HUES64 (cell line): ENCODE measurements at regions not wholly inside any gene's neighbourhood (a gene's known extent, or its start where the extent isn't known, plus 50 kb on each side); places are given as distances from the start of the nearest gene placed in this dataset.
"Not testable (repeated sequence)": the region's sequence is repeated elsewhere in the genome, so short reads cannot be mapped to it uniquely, and the experiment has no call there.

Experiments used
- H3K27ac ChIP-seq: 2 replicates; pipeline ENCODE4 v1.7.0; 2013; ENCODE audit warnings: low read depth, low read length, inconsistent platforms
- H3K27me3 ChIP-seq: 2 replicates; pipeline ENCODE4 v1.6.1; 2013; ENCODE audit warnings: mild to moderate bottlenecking, low read length; ENCODE audit not compliant: insufficient read depth
- H3K36me3 ChIP-seq: 2 replicates; pipeline ENCODE4 v1.6.1; 2013; ENCODE audit warnings: mild to moderate bottlenecking, low read length; ENCODE audit not compliant: insufficient read depth
- H3K4me1 ChIP-seq: 2 replicates; pipeline ENCODE4 v1.6.1; 2013; ENCODE audit warnings: mild to moderate bottlenecking, low read length, moderate library complexity; ENCODE audit not compliant: insufficient read depth
- H3K4me3 ChIP-seq: 2 replicates; pipeline ENCODE4 v1.5.1; 2013; ENCODE audit warnings: mild to moderate bottlenecking, low read length, moderate library complexity
- H3K9ac ChIP-seq: 2 replicates; pipeline ENCODE4 v1.6.1; 2013; ENCODE audit warnings: mild to moderate bottlenecking, low read depth, low read length
- H3K9me3 ChIP-seq: 2 replicates; pipeline ENCODE4 v1.6.1; 2013; ENCODE audit warnings: low read depth, low read length; ENCODE audit not compliant: insufficient read depth
- whole genome bisulfite sequencing: fragments of 150-250, 120-280 bp; methylation state at CpG from one replicate; pipeline ENCODE4 v1.1.7; 2013; ENCODE audit warnings: missing lambda C conversion rate; 5-methylcytosine and 5-hydroxymethylcytosine counted together

DNA sequence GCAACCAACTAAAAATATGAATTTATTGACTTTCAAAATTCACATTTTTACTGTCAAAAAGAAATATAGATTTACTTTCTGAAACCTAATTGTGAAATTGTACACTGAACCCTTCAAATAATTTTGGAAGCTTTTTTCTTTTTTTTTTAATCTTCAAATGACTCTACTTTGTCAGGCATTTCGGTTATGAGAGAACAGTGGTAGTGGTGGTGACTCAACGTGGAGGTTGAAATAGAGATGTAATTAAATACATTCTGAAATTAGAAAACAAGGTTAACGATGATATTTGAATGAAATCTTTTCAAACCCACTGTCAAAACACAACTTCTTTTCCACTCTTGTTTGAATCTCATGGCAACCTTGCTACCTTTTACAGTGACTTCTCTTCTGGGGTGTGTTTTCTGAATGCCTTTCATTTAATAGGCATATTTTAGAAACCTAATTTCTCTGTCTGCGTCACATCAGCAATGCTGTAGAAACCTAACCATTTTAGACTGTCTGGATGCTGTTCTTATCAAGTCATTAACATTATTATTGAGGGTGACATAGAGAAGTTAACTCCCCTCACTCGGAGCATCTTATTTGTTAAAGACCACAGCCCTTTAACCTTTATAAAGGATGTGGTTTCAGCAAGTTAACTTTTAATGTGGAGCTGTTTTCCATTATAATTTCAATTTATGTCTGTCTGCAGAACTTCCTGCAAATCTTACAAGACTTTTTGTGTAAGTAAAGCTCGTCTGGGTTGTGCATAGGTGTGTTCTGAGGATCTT, 136.8 kb downstream of the PCDH7 start:
- 91% methylated on average over 5 of the region's 6 CpGs for WGBS
- H3K4me3 ChIP-seq, result no peak overlapping the region
- H3K9ac ChIP-seq, result no peak overlapping the region
- no peaks in the 10 kb centered on the region for H3K9me3 ChIP-seq
- H3K27me3 ChIP-seq, result no peaks in the 10 kb centered on the region
- peaks cover 16% of the 10 kb centered on the region for H3K4me1 ChIP-seq
- no peaks in the 10 kb centered on the region for H3K36me3 ChIP-seq
- no peak overlapping the region for H3K27ac ChIP-seq

GRCh38 chr4:30860978-30861377, 140.8 kb downstream of the PCDH7 start:
- WGBS, result 90% methylated on average over 2 of the region's 3 CpGs
- no peak overlapping the region for H3K4me3 ChIP-seq
- no peaks in the 10 kb centered on the region for H3K27me3 ChIP-seq
- no peak overlapping the region for H3K27ac ChIP-seq
- no peak overlapping the region for H3K9ac ChIP-seq
- H3K4me1 ChIP-seq, result no peaks in the 10 kb centered on the region
- no peaks in the 10 kb centered on the region for H3K36me3 ChIP-seq
- H3K9me3 ChIP-seq, result no peaks in the 10 kb centered on the region

GRCh38 chr4:30862196-30862595, 142.0 kb downstream of the PCDH7 start:
- WGBS, result no CpG with 5 or more reads among the region's 1 CpG
- Histone ChIP-seq H3K36me3 (no peaks in the 10 kb centered on the region), H3K4me1 (peaks cover 9% of the 10 kb centered on the region), H3K9ac (no peak overlapping the region), H3K9me3 (no peaks in the 10 kb centered on the region), H3K27ac (no peak overlapping the region), H3K4me3 (no peak overlapping the region), H3K27me3 (no peaks in the 10 kb centered on the region)

GRCh38 chr4:30863021-30863420, 142.9 kb downstream of the PCDH7 start:
- Histone ChIP-seq H3K27ac (no peak overlapping the region), H3K9ac (no peak overlapping the region), H3K36me3 (no peaks in the 10 kb centered on the region), H3K27me3 (no peaks in the 10 kb centered on the region), H3K4me3 (no peak overlapping the region), H3K9me3 (no peaks in the 10 kb centered on the region), H3K4me1 (peaks cover 9% of the 10 kb centered on the region)
- 95% methylated on average over 2 of the region's 2 CpGs for WGBS

- Histone ChIP-seq H3K9ac (no peak overlapping the region), H3K27me3 (no peaks in the 10 kb centered on the region), H3K27ac (no peak overlapping the region), H3K4me1 (peaks cover 9% of the 10 kb centered on the region), H3K9me3 (no peaks in the 10 kb centered on the region), H3K4me3 (no peak overlapping the region), H3K36me3 (no peaks in the 10 kb centered on the region)
- WGBS, result 91% methylated on average over 3 of the region's 3 CpGs
Measured at GRCh38 chr4:30865691-30866090, 145.5 kb downstream of the PCDH7 start.

DNA sequence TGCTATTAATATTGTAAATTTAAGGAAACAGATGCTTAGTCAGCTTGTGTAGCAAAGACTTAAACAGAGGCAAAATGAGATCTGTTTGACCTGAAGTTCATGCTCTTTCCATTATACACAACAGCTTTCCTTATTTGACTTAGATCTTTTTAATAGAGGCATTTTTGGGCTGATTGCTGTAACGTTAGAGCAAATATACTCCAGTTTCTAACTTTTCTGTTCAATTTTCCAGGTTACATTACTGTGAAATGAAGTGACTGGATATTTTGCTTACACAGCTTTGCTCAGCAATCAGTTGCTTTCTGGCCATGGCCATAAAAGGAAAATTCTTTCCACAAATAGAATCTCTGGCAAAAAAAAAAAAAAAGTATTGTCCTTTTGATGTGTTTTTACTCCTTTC, 146.2 kb downstream of the PCDH7 start:
- no peak overlapping the region for H3K4me3 ChIP-seq
- H3K9ac ChIP-seq, result no peak overlapping the region
- no peaks in the 10 kb centered on the region for H3K27me3 ChIP-seq
- no peaks in the 10 kb centered on the region for H3K9me3 ChIP-seq
- no peaks in the 10 kb centered on the region for H3K36me3 ChIP-seq
- H3K4me1 ChIP-seq, result peaks cover 9% of the 10 kb centered on the region
- 67% methylated on average over 1 of the region's 1 CpG for WGBS
- H3K27ac ChIP-seq, result no peak overlapping the region

DNA sequence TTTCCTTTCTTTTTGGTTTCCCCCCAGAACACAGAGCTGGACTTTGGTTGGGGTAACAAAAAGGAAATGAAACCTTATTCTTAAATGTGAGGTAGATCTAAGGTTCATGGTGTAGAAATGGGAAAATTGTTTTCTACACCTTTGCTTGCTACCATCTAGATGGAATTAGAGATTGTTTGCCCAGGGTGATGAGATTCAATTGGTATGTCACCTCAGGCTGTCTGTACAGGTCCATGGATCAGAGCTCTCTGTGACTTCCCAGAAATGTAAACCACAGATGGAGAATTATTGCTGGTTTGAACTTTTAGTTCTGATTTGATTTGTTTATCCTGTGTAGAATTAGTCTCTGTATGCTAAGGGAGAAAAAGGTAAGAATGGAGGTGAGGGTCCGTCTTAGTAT, 146.7 kb downstream of the PCDH7 start:
- H3K9me3 ChIP-seq, result no peaks in the 10 kb centered on the region
- no peak overlapping the region for H3K9ac ChIP-seq
- H3K4me3 ChIP-seq, result no peak overlapping the region
- no peaks in the 10 kb centered on the region for H3K27me3 ChIP-seq
- WGBS, result no CpG with 5 or more reads among the region's 1 CpG
- H3K27ac ChIP-seq, result 0 out of 2 replicates have a peak overlapping the region, but pooled peaks have one; percentile 10
- peaks cover 9% of the 10 kb centered on the region for H3K4me1 ChIP-seq
- no peaks in the 10 kb centered on the region for H3K36me3 ChIP-seq

DNA sequence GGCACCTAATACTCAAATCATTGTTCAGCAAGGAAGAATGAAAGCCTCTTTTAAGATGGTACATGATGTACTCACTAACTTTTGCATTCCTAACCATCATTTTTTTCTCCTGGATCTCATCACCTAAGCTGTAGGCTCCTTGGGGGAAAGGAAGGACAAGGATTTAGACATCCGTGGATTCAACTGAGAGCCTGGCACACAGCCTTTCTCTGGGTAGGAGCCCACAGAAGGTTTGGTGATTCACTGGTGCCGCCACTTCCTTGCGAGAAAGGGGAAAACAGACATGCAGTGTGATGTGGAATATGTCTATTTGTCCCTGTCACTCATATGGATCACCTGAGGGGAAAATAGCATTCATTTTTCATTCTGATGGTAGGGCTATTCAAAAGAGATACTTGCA, 147.3 kb downstream of the PCDH7 start:
- H3K4me1 ChIP-seq, result peaks cover 9% of the 10 kb centered on the region
- H3K4me3 ChIP-seq, result no peak overlapping the region
- no peaks in the 10 kb centered on the region for H3K9me3 ChIP-seq
- WGBS, result 94% methylated on average over 3 of the region's 3 CpGs
- H3K27ac ChIP-seq, result no peak overlapping the region
- no peaks in the 10 kb centered on the region for H3K27me3 ChIP-seq
- H3K36me3 ChIP-seq, result no peaks in the 10 kb centered on the region
- H3K9ac ChIP-seq, result no peak overlapping the region

GRCh38 chr4:30868111-30868895, 148.1 kb downstream of the PCDH7 start:
- H3K4me1 ChIP-seq, result peaks cover 9% of the 10 kb centered on the region
- no peaks in the 10 kb centered on the region for H3K27me3 ChIP-seq
- no peak overlapping the region for H3K4me3 ChIP-seq
- WGBS, result 95% methylated on average over 5 of the region's 5 CpGs
- H3K9me3 ChIP-seq, result no peaks in the 10 kb centered on the region
- no peak overlapping the region for H3K9ac ChIP-seq
- no peak overlapping the region for H3K27ac ChIP-seq
- no peaks in the 10 kb centered on the region for H3K36me3 ChIP-seq

- H3K27ac ChIP-seq, H3K27me3 ChIP-seq, H3K9ac ChIP-seq, H3K9me3 ChIP-seq, H3K36me3 ChIP-seq, H3K4me1 ChIP-seq, H3K4me3 ChIP-seq: not testable (repeated sequence)
- 100% methylated on average over 1 of the region's 1 CpG for WGBS
Measured at GRCh38 chr4:30869387-30869786, 149.2 kb downstream of the PCDH7 start.

GRCh38 chr4:30870513-30870912, 150.3 kb downstream of the PCDH7 start:
- H3K9ac ChIP-seq, result no peak overlapping the region
- H3K4me1 ChIP-seq, result peaks cover 9% of the 10 kb centered on the region

More at GRCh38 chr4:30870513-30870912, 150.3 kb downstream of the PCDH7 start:
- no peak overlapping the region for H3K27ac ChIP-seq
- no peaks in the 10 kb centered on the region for H3K27me3 ChIP-seq
- H3K9me3 ChIP-seq, result no peaks in the 10 kb centered on the region
- H3K4me3 ChIP-seq, result no peak overlapping the region
- no peaks in the 10 kb centered on the region for H3K36me3 ChIP-seq
- 95% methylated on average over 2 of the region's 2 CpGs for WGBS
